Neutrophil (primary cell): ENCODE measurements at regions not wholly inside any gene's neighbourhood (a gene's known extent, or its start where the extent isn't known, plus 50 kb on each side); places are given as distances from the start of the nearest gene placed in this dataset.
"Not testable (repeated sequence)": the region's sequence is repeated elsewhere in the genome, so short reads cannot be mapped to it uniquely, and the experiment has no call there.

Source experiments
- H3K27ac ChIP-seq: fragments of 200-600 bp; sonication (generic); 2 replicates; pipeline ENCODE4 v1.5.1; 2016; ENCODE audit warnings: mild to moderate bottlenecking, moderate library complexity
- H3K27me3 ChIP-seq: fragments of 200-600 bp; sonication (generic); 2 replicates; pipeline ENCODE4 v1.6.0; 2016; ENCODE audit warnings: mild to moderate bottlenecking
- H3K36me3 ChIP-seq: fragments of 200-600 bp; sonication (generic); 2 replicates; pipeline ENCODE4 v1.5.1; 2017
- H3K4me1 ChIP-seq, 2 experiments: fragments of 200-600 bp in 1 of 2; sonication (generic) in 1 of 2; 1 replicate in 1 of 2; 2 replicates in 1 of 2; pipeline versions ENCODE4 v1.5.1 to v1.6.1; 2013 to 2016; ENCODE audit warnings: low read depth in 1 of 2, low read length in 1 of 2, mild to moderate bottlenecking in 1 of 2, moderate library complexity in 1 of 2; ENCODE audit not compliant: control insufficient read depth in 1 of 2, insufficient read depth in 1 of 2
- H3K4me3 ChIP-seq, 2 experiments: fragments of 200-600 bp in 1 of 2; sonication (generic) in 1 of 2; 1 replicate in 1 of 2; 2 replicates in 1 of 2; pipeline ENCODE4 v1.5.1; 2013 to 2016; ENCODE audit warnings: low read depth in 1 of 2, low read length in 1 of 2, mild to moderate bottlenecking in 1 of 2, moderate library complexity in 1 of 2
- H3K9me3 ChIP-seq: fragments of 200-600 bp; sonication (generic); 2 replicates; pipeline ENCODE4 v1.5.1; 2016
- CTCF ChIP-seq: fragments of 200-600 bp; sonication (generic); IDR thresholded peaks from 2 replicates; pipeline ENCODE4 v1.5.1; 2016; ENCODE audit warnings: antibody characterized with exemption

- Histone ChIP-seq H3K27me3 (no peaks in the 10 kb centered on the region), H3K27ac (no peak overlapping the region), H3K9me3 (no peaks in the 10 kb centered on the region), H3K4me1 (no peaks in the 10 kb centered on the region), H3K36me3 (no peaks in the 10 kb centered on the region), H3K4me3 (no peak overlapping the region)
- no peak for TF ChIP-seq CTCF
These were observed 170.2 kb upstream of the RPS23 start for GRCh38 chr5:82448374-82448773.

- TF ChIP-seq CTCF, result no peak
- H3K27me3 ChIP-seq, result no peaks in the 10 kb centered on the region
- no peaks in the 10 kb centered on the region for H3K9me3 ChIP-seq
- H3K4me1 ChIP-seq, result no peaks in the 10 kb centered on the region
- H3K36me3 ChIP-seq, result no peaks in the 10 kb centered on the region
- H3K27ac ChIP-seq, result no peak overlapping the region
- H3K4me3 ChIP-seq, result no peak overlapping the region
These were observed 169.8 kb upstream of the RPS23 start for GRCh38 chr5:82447913-82448312.

- no peak overlapping the region for H3K27ac ChIP-seq
- no peak overlapping the region for H3K4me3 ChIP-seq
- no peaks in the 10 kb centered on the region for H3K27me3 ChIP-seq
- H3K9me3 ChIP-seq, result no peaks in the 10 kb centered on the region
- TF ChIP-seq CTCF, result no peak
- no peaks in the 10 kb centered on the region for H3K36me3 ChIP-seq
- H3K4me1 ChIP-seq, result no peaks in the 10 kb centered on the region
These were observed 168.7 kb upstream of the RPS23 start for GRCh38 chr5:82446809-82447208.

GRCh38 chr5:82445726-82446335 is 167.7 kb upstream of the RPS23 start:
- no peak overlapping the region for H3K4me3 ChIP-seq
- no peak for TF ChIP-seq CTCF
- no peaks in the 10 kb centered on the region for H3K4me1 ChIP-seq
- no peaks in the 10 kb centered on the region for H3K27me3 ChIP-seq
- no peaks in the 10 kb centered on the region for H3K36me3 ChIP-seq
- no peak overlapping the region for H3K27ac ChIP-seq
- H3K9me3 ChIP-seq, result no peaks in the 10 kb centered on the region

GRCh38 chr5:82439750-82440445 is 161.7 kb upstream of the RPS23 start:
- TF ChIP-seq CTCF, result no peak
- Histone ChIP-seq H3K27me3 (no peaks in the 10 kb centered on the region), H3K27ac (no peak overlapping the region), H3K4me1 (no peaks in the 10 kb centered on the region), H3K4me3 (no peak overlapping the region), H3K9me3 (no peaks in the 10 kb centered on the region), H3K36me3 (no peaks in the 10 kb centered on the region)

- not testable (repeated sequence) for H3K27ac ChIP-seq, H3K27me3 ChIP-seq, H3K36me3 ChIP-seq, H3K4me3 ChIP-seq, H3K9me3 ChIP-seq, H3K4me1 ChIP-seq
These were observed 159.4 kb upstream of the RPS23 start for GRCh38 chr5:82437565-82437964.
